ENCODE measurements at regions not wholly inside any gene's neighbourhood (a gene's known extent, or its start where the extent isn't known, plus 50 kb on each side); places are given as distances from the start of the nearest gene placed in this dataset.

DNA sequence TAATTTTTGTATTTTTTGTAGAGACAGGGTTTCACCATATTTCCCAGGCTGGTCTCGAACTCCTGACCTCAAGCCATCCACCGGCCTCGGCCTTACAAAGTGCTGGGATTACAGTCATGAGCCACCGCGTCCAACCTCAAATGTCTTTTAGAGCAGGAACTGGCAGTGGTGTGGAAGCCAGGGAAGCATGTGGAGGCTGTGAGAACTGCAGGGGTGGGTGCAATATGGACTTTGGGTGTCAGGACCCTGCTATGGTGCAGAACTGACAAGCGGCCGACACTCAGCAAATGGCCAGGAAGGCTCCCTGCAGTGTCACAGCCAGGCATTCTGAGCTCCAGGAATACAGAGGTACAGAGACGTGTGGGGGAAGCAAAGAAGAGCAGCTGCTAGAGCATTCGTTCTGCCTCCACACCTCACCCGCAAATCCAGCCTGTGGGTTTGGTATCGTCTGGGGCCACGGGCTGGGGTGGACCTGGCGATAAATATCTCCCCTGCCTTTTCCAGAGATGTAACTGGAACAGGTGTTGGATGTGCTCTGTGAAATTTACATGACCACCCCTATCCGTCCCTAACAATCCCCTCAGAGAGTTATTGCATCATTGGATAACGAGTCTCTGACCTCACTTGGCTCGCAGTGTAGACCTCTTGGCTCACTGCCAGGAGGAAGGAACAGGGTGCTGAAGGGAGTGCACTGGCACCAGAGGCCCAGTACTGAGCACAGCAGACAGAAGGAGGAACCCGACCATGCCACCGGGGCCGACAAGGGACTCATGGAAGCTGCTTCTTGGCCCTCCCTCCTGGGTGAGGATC lies 624.7 kb upstream of the B3GAT1 start:
- TF ChIP-seq CTCF (IDR thresholded peaks at IDR 0.05 in 2 of 3, conservative IDR thresholded peaks at IDR 0.05 in 1 of 3; ENCODE audit: borderline replicate concordance in 1 of 3, insufficient read depth in 1 of 3, low read depth in 2 of 3, low read length in 2 of 3), result no peak
- TF ChIP-seq CEBPB (IDR thresholded peaks at IDR 0.05; ENCODE audit: low read depth), result no peak
- no peak for TF ChIP-seq SIN3A (IDR thresholded peaks at IDR 0.05; ENCODE audit: low read depth)
- no peak for TF ChIP-seq EGR1 (IDR thresholded peaks at IDR 0.05; ENCODE audit: low read depth)
- TF ChIP-seq, protein P1, sequence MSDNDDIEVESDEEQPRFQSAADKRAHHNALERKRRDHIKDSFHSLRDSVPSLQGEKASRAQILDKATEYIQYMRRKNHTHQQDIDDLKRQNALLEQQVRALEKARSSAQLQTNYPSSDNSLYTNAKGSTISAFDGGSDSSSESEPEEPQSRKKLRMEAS (IDR thresholded peaks at IDR 0.05), result no peak
- TF ChIP-seq POLR2AphosphoS5 (IDR thresholded peaks at IDR 0.05; ENCODE audit: low read depth, low read length), result no peak
- TF ChIP-seq EZH2 (IDR thresholded peaks at IDR 0.05), result no peak
- no peak for TF ChIP-seq POLR2A (IDR thresholded peaks at IDR 0.05; ENCODE audit: borderline replicate concordance, extremely low read depth, insufficient read depth, insufficient read length)
- no peak for TF ChIP-seq EZH2phosphoT487 (IDR thresholded peaks at IDR 0.05; ENCODE audit: borderline replicate concordance)

Data from HCT116 (cell line).